ENCODE measurements at regions not wholly inside any gene's neighbourhood (a gene's known extent, or its start where the extent isn't known, plus 50 kb on each side); places are given as distances from the start of the nearest gene placed in this dataset.

- TF ChIP-seq CTCF (IDR thresholded peaks at IDR 0.05) = no peak
- TF ChIP-seq ZFX (IDR thresholded peaks at IDR 0.05; ENCODE audit: borderline replicate concordance) = no peak
Measured at GRCh38 chr12:46627686-46628085, 198.1 kb downstream of the SLC38A4 start.
